ENCODE measurements at regions not wholly inside any gene's neighbourhood (a gene's known extent, or its start where the extent isn't known, plus 50 kb on each side); places are given as distances from the start of the nearest gene placed in this dataset.

DNA sequence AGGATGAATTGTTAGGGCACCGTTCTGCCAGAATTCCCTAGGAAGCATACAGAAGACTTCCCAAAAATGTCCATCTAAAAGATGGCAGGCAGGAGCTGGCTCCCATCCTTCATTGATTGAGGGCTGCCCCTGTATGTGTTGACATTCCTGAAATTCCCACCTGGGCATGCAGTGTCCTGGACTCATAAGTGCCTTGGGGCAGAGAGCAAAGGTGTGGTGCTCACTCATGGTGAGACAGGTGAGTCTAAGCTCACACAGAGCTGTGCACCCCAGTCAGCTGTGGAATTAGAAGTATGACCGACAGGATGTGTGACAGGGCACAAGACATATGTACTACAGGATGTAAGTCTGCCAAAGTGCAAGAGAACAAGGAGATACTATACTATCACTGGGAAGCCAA is 271.9 kb downstream of the MID1IP1 start:
- H3K27ac ChIP-seq (ENCODE audit: low read length) = no peak overlapping the region
- no peaks in the 10 kb centered on the region for H3K27me3 ChIP-seq (ENCODE audit: control insufficient read depth, insufficient read depth, low read length)
- Mint-ChIP-seq H3K9me3 (peaks cover 0 to 2% of the 10 kb centered on the region in 2 donors), H3K4me1 (no peaks in the 10 kb centered on the region), H3K4me3 (no peak overlapping the region), H3K27me3 (ENCODE audit: low read depth in 2 of 2) (peaks cover 0 to 17% of the 10 kb centered on the region in 2 donors), H3K36me3 (no peaks in the 10 kb centered on the region), H3K27ac (no peak overlapping the region)
- no peaks in the 10 kb centered on the region for H3K36me3 ChIP-seq (ENCODE audit: control insufficient read depth, insufficient read depth, low read length)
- H3K4me3 ChIP-seq (ENCODE audit: low read length) = no peak overlapping the region
- DNase-seq = no peak
- H3K4me1 ChIP-seq (ENCODE audit: control insufficient read depth, insufficient read depth, low read length) = no peaks in the 10 kb centered on the region
- no peak for ATAC-seq
- TF ChIP-seq, protein P1, sequence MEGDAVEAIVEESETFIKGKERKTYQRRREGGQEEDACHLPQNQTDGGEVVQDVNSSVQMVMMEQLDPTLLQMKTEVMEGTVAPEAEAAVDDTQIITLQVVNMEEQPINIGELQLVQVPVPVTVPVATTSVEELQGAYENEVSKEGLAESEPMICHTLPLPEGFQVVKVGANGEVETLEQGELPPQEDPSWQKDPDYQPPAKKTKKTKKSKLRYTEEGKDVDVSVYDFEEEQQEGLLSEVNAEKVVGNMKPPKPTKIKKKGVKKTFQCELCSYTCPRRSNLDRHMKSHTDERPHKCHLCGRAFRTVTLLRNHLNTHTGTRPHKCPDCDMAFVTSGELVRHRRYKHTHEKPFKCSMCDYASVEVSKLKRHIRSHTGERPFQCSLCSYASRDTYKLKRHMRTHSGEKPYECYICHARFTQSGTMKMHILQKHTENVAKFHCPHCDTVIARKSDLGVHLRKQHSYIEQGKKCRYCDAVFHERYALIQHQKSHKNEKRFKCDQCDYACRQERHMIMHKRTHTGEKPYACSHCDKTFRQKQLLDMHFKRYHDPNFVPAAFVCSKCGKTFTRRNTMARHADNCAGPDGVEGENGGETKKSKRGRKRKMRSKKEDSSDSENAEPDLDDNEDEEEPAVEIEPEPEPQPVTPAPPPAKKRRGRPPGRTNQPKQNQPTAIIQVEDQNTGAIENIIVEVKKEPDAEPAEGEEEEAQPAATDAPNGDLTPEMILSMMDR (IDR thresholded peaks at IDR 0.05) = no peak
- H3K9me3 ChIP-seq (ENCODE audit: control insufficient read depth, insufficient read depth, low read length) = no peaks in the 10 kb centered on the region
- intact Hi-C loops (cut with micrococcal nuclease) = no loop called here
- WGBS (ENCODE audit: insufficient coverage) = 93% methylated on average over 2 of the region's 2 CpGs

DNA sequence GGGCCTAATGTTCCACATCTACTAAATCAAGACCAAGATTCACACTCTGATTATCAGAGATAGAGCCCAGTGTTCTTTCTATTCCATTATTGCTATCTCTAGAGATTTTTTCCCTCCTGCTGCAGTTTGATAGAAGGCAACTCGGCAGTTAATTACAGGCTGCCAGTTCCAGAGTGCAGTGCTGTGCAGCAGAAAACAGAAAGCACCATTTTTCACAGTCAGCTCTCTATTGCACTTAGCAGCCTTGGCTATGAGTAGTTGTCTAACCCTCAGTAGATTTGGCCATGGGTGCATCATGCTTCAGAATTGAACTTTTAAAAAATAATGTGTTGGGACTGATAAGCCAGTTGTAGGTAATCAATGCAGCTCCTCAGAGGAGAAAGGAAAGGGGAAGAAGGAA is 295.3 kb downstream of the MID1IP1 start:
- Histone ChIP-seq H3K4me1 (ENCODE audit: control insufficient read depth, insufficient read depth, low read length) (no peaks in the 10 kb centered on the region), H3K36me3 (ENCODE audit: control insufficient read depth, insufficient read depth, low read length) (no peaks in the 10 kb centered on the region), H3K9me3 (ENCODE audit: control insufficient read depth, insufficient read depth, low read length) (no peaks in the 10 kb centered on the region), H3K4me3 (ENCODE audit: low read length) (no peak overlapping the region), H3K27ac (ENCODE audit: low read length) (no peak overlapping the region), H3K27me3 (ENCODE audit: control insufficient read depth, insufficient read depth, low read length) (no peaks in the 10 kb centered on the region)
- whole genome bisulfite sequencing (ENCODE audit: insufficient coverage) = 80% methylated on average over 1 of the region's 1 CpG
- intact Hi-C loops (cut with micrococcal nuclease) = no loop called here
- Mint-ChIP-seq H3K36me3 (no peaks in the 10 kb centered on the region), H3K9me3 (peaks cover 0 to 2% of the 10 kb centered on the region in 2 donors), H3K27me3 (ENCODE audit: low read depth in 2 of 2) (no peaks in the 10 kb centered on the region), H3K27ac (no peak overlapping the region), H3K4me1 (no peaks in the 10 kb centered on the region), H3K4me3 (no peak overlapping the region)
- TF ChIP-seq, protein P1 (IDR thresholded peaks at IDR 0.05) = no peak
- ATAC-seq (no peak), DNase-seq (no peak)

DNA sequence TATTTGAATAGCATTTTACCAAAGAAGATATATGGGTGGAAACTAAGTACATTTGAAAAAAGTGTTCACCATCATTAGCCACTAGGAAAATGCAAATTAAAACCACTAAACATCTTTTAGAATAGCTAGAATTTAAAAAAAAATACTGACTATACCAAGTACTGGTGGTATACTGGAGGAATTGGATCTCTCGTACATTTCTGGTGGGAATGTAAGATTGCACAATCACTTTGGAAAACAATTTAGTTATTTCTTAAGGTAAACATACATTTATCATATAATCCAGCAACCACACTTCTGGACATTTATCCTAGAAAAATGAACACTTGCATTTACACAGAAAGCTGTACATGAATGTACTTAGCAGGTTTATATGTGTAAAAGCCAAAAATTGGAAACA is 303.5 kb downstream of the MID1IP1 start:
- no peak overlapping the region for H3K4me3 ChIP-seq (ENCODE audit: low read length)
- no peaks in the 10 kb centered on the region for H3K9me3 ChIP-seq (ENCODE audit: control insufficient read depth, insufficient read depth, low read length)
- no CpG with 5 or more reads among the region's 1 CpG for WGBS (ENCODE audit: insufficient coverage)
- H3K36me3 ChIP-seq (ENCODE audit: control insufficient read depth, insufficient read depth, low read length) = no peaks in the 10 kb centered on the region
- no peaks in the 10 kb centered on the region for H3K27me3 ChIP-seq (ENCODE audit: control insufficient read depth, insufficient read depth, low read length)
- Mint-ChIP-seq H3K36me3 (no peaks in the 10 kb centered on the region), H3K27ac (no peak overlapping the region), H3K9me3 (peaks cover 0 to 2% of the 10 kb centered on the region in 2 donors), H3K27me3 (ENCODE audit: low read depth in 2 of 2) (peaks cover 5 to 39% of the 10 kb centered on the region in 2 donors), H3K4me3 (no peak overlapping the region), H3K4me1 (no peaks in the 10 kb centered on the region)
- intact Hi-C loops (cut with micrococcal nuclease) = no loop called here
- DNase-seq = no peak
- H3K4me1 ChIP-seq (ENCODE audit: control insufficient read depth, insufficient read depth, low read length) = no peaks in the 10 kb centered on the region
- ATAC-seq = no peak
- H3K27ac ChIP-seq (ENCODE audit: low read length) = no peak overlapping the region
- TF ChIP-seq, protein P1 (IDR thresholded peaks at IDR 0.05) = no peak

DNA sequence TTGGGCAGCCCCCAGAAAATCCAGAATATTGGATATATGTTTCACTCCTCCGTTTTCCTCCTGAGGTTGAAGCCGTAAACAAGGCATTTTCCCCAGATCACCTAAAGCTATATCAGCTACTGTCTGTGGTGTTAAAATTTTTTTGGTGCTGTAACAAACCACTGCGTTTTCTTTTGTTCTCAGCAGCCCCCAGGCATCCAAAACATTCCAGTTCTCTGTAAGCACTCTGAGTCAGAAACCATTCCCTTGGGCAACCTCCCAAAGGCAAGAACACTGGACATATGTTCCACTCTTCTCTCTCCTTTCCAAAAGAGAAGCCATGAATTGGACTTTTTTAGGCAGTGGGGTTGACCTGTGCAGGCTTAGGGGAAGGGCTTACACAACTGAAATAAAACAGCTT is 310.9 kb downstream of the MID1IP1 start:
- H3K4me3 Mint-ChIP-seq = no peak overlapping the region
- H3K27me3 ChIP-seq (ENCODE audit: control insufficient read depth, insufficient read depth, low read length) = no peaks in the 10 kb centered on the region
- no peaks in the 10 kb centered on the region for H3K4me1 ChIP-seq (ENCODE audit: control insufficient read depth, insufficient read depth, low read length)
- ATAC-seq (no peak), DNase-seq (no peak)
- TF ChIP-seq, protein P1 (IDR thresholded peaks at IDR 0.05) = no peak
- peaks cover 4 to 8% of the 10 kb centered on the region in 2 donors for H3K9me3 Mint-ChIP-seq
- WGBS (ENCODE audit: insufficient coverage) = 78% methylated on average over 1 of the region's 3 CpGs
- H3K27ac Mint-ChIP-seq = no peak overlapping the region
- peaks cover 9 to 53% of the 10 kb centered on the region in 2 donors for H3K27me3 Mint-ChIP-seq (ENCODE audit: low read depth in 2 of 2)
- no peak overlapping the region for H3K4me3 ChIP-seq (ENCODE audit: low read length)
- no peaks in the 10 kb centered on the region for H3K4me1 Mint-ChIP-seq
- intact Hi-C loops (cut with micrococcal nuclease) = no loop called here
- peaks cover 13% of the 10 kb centered on the region for H3K36me3 Mint-ChIP-seq
- H3K9me3 ChIP-seq (ENCODE audit: control insufficient read depth, insufficient read depth, low read length) = peaks cover 3% of the 10 kb centered on the region
- no peak overlapping the region for H3K27ac ChIP-seq (ENCODE audit: low read length)
- H3K36me3 ChIP-seq (ENCODE audit: control insufficient read depth, insufficient read depth, low read length) = no peaks in the 10 kb centered on the region

Measured in natural killer cell (primary cell).